SH-SY5Y (cell line): ENCODE measurements at regions not wholly inside any gene's neighbourhood (a gene's known extent, or its start where the extent isn't known, plus 50 kb on each side); places are given as distances from the start of the nearest gene placed in this dataset.

Source experiments
- GATA2 ChIP-seq: IDR thresholded peaks from 2 replicates; pipeline ENCODE4 v1.6.1; 2011; ENCODE audit warnings: mild to moderate bottlenecking, low read depth, low read length
- GATA3 ChIP-seq: IDR thresholded peaks from 2 replicates; pipeline ENCODE4 v1.6.1; 2011; ENCODE audit warnings: low read depth, mild to moderate bottlenecking, low read length, moderate library complexity

DNA sequence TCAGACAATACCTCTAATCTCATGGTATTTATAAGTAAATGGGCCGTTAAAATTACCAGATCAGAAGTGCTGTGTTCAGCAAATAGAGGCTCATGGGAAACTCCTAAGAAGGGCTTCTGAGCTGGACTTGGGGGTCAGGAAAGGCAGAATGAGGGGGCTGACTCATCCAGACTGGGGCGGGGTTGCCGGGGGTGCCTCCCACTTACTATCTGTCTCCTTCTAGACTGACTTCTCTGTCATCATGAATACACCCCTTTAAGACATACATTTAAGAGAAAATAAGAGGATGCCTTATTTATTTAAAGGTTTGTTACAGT is 96.0 kb upstream of the ERRFI1 start:
- no peak for TF ChIP-seq GATA3
- no peak for TF ChIP-seq GATA2
